ENCODE measurements at regions not wholly inside any gene's neighbourhood (a gene's known extent, or its start where the extent isn't known, plus 50 kb on each side); places are given as distances from the start of the nearest gene placed in this dataset.

GRCh38 chr21:35178098-35178497 lies 129.0 kb upstream of the RUNX1 start:
- TF ChIP-seq CTCF (IDR thresholded peaks at IDR 0.05) = no peak
- TF ChIP-seq POLR2A (IDR thresholded peaks at IDR 0.05) = no peak
